Esophagus (tissue), 2 donors: ENCODE measurements at regions not wholly inside any gene's neighbourhood (a gene's known extent, or its start where the extent isn't known, plus 50 kb on each side); places are given as distances from the start of the nearest gene placed in this dataset.

Experiments used
- H3K27ac ChIP-seq, 2 donors: one replicate each; pipeline ENCODE4 v1.5.1; 2013; ENCODE audit warnings: low read depth in 2 of 2, mild to moderate bottlenecking in 2 of 2, inconsistent platforms in 1 of 2, low read length in 1 of 2, moderate library complexity in 1 of 2
- H3K27me3 ChIP-seq, 2 donors: one replicate each; pipeline ENCODE4 v1.6.1; 2013; ENCODE audit warnings: low read length in 2 of 2, control low read depth in 1 of 2, mild to moderate bottlenecking in 1 of 2; ENCODE audit not compliant: insufficient read depth in 2 of 2, control insufficient read depth in 1 of 2
- H3K36me3 ChIP-seq, 2 donors: one replicate each; pipeline ENCODE4 v1.6.1; 2013; ENCODE audit warnings: low read length in 1 of 2; ENCODE audit not compliant: control insufficient read depth in 2 of 2, insufficient read depth in 2 of 2
- H3K4me1 ChIP-seq, 2 donors: one replicate each; pipeline ENCODE4 v1.6.1; 2013; ENCODE audit warnings: low read length in 1 of 2; ENCODE audit not compliant: control insufficient read depth in 2 of 2, insufficient read depth in 2 of 2
- H3K4me3 ChIP-seq, 2 donors: one replicate each; pipeline ENCODE4 v1.5.1; 2013; ENCODE audit warnings: low read length in 2 of 2, mild to moderate bottlenecking in 2 of 2, low read depth in 1 of 2, moderate library complexity in 1 of 2
- H3K9me3 ChIP-seq, 2 donors: one replicate each; pipeline ENCODE4 v1.6.1; 2013; ENCODE audit warnings: mild to moderate bottlenecking in 2 of 2, low read depth in 1 of 2, low read length in 1 of 2, moderate library complexity in 1 of 2; ENCODE audit not compliant: control insufficient read depth in 2 of 2, insufficient read depth in 1 of 2
- WGBS, 2 donors: extraction: QIAGEN DNeasy Blood & Tissue Kit; methylation state at CpG; one replicate each; pipeline ENCODE4 v1.1.7; 2013; 5-methylcytosine and 5-hydroxymethylcytosine counted together
- donor health status: healthy with polysubstance abuse.
- donor health status: Bipolar disorder and iron deficiency.

- Histone ChIP-seq H3K27me3 (no peaks in the 10 kb centered on the region), H3K4me3 (no peak overlapping the region), H3K9me3 (no peaks in the 10 kb centered on the region), H3K27ac (no peak overlapping the region), H3K36me3 (no peaks in the 10 kb centered on the region), H3K4me1 (no peaks in the 10 kb centered on the region)
Observed at GRCh38 chr1:196098000-196098399, 510.2 kb downstream of the KCNT2 start.

DNA sequence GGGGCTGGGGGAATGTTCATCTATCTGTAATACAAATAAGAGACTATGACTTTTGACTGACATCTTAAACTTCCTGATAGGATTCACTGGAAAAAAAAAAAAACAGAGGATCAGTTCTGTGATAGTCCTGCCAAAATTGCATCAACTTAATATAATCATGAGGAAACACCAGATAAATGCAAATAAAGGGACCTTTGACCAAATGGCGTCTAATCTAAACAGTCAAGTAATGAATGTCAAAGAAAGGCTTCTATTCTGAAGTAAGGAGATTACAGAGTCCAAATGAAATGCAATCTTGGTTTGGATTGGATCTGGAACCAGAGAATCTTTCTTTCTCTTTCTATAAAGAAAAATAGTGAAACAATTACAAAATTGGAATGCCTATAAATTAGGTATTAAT is 513.4 kb downstream of the KCNT2 start:
- Histone ChIP-seq H3K4me3 (no peak overlapping the region), H3K36me3 (no peaks in the 10 kb centered on the region), H3K9me3 (no peaks in the 10 kb centered on the region), H3K27ac (no peak overlapping the region), H3K27me3 (no peaks in the 10 kb centered on the region), H3K4me1 (no peaks in the 10 kb centered on the region)
- whole genome bisulfite sequencing, 2 donors = 63 to 65% methylated on average over 1 of the region's 1 CpG

DNA sequence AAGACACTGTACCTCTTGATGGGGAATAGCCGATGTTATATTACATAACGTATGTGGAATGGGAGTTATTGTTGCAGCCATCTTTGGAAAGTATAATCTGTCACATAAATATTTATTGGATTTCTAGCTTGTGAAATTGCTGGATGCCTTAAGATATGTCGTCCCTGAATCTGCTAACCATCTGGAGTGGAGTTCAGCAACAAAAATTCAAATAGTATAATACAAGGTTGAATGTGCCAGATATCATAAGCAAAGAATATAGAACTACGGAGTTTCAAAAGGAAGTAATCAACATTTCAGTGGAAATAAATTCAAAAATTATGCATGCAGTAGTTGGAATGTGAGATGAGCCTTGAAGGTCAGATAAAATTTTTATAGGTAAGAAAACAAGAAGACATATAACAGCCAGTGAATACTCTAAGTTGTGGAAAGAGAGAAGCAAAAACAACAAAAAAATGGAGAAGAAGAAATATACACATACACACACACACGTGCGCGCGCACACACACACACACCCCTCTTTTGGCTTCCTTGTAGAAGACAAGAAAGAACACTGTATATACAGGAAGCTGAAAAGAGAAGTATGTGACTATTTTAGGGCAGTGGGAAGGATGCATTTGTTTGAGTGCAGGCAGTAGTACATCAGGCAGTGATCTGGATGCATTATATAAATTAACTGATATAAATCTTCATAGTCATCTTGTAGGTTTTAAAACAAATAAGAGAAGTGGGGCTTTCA is 516.7 kb downstream of the KCNT2 start:
- Histone ChIP-seq H3K27ac (no peak overlapping the region), H3K4me1 (no peaks in the 10 kb centered on the region), H3K36me3 (no peaks in the 10 kb centered on the region), H3K4me3 (no peak overlapping the region), H3K9me3 (no peaks in the 10 kb centered on the region), H3K27me3 (no peaks in the 10 kb centered on the region)
- 64 to 79% methylated on average over 8 of the region's 8 CpGs for WGBS, 2 donors

- H3K9me3 ChIP-seq = no peaks in the 10 kb centered on the region
- H3K36me3 ChIP-seq = no peaks in the 10 kb centered on the region
- no peak overlapping the region for H3K27ac ChIP-seq
- H3K27me3 ChIP-seq = no peaks in the 10 kb centered on the region
- no peaks in the 10 kb centered on the region for H3K4me1 ChIP-seq
- H3K4me3 ChIP-seq = no peak overlapping the region
- 70 to 89% methylated on average over 3 of the region's 3 CpGs for WGBS, 2 donors
Observed at GRCh38 chr1:196090226-196090625, 518.0 kb downstream of the KCNT2 start.

DNA sequence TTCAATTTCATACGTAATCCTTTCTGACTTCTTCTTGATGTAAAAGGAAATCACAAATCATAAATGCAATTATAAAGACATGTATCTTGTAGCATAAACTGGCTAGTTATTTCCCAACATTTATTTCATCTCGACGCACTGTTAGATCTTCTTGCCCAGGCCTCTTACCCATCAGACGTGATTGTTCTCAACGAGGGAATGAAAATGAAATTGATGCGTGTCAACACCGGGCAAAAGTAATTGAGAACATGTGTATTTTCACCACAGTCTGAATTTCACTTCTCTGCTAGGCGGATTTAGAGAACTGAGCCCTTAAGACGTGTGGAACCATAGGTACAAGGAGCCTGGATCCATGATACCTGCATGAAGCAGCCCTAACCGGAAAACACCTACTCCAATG is 519.7 kb downstream of the KCNT2 start:
- 84 to 88% methylated on average over 10 of the region's 10 CpGs for WGBS, 2 donors

DNA sequence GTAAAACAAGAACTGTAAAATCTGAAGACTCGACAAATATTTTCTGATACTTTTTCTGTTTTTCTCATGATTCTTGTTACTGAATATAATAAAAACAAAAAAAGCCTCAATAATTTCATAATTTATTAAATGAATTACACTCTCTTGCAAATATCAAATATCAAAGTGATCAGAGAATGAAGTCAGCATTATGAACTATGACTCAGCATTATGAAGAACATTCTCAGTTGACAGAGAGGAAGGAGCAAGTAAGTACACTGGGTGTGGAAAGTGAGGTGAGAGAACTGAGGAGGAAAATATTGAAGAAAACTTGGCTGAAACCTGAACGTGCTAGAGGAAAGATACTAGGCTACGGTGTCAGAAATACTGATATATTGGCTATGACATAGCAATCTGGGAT is 529.5 kb downstream of the KCNT2 start:
- no peaks in the 10 kb centered on the region for H3K36me3 ChIP-seq
- no peaks in the 10 kb centered on the region for H3K4me1 ChIP-seq
- H3K27ac ChIP-seq = no peak overlapping the region
- H3K9me3 ChIP-seq = no peaks in the 10 kb centered on the region
- WGBS, 2 donors = 76 to 80% methylated on average over 3 of the region's 3 CpGs
- no peaks in the 10 kb centered on the region for H3K27me3 ChIP-seq
- H3K4me3 ChIP-seq = no peak overlapping the region

More for the DNA sequence above, 519.7 kb downstream of the KCNT2 start:
- no peak overlapping the region for H3K27ac ChIP-seq
- no peaks in the 10 kb centered on the region for H3K4me1 ChIP-seq
- H3K4me3 ChIP-seq = no peak overlapping the region
- no peaks in the 10 kb centered on the region for H3K9me3 ChIP-seq
- H3K27me3 ChIP-seq = no peaks in the 10 kb centered on the region
- H3K36me3 ChIP-seq = no peaks in the 10 kb centered on the region

DNA sequence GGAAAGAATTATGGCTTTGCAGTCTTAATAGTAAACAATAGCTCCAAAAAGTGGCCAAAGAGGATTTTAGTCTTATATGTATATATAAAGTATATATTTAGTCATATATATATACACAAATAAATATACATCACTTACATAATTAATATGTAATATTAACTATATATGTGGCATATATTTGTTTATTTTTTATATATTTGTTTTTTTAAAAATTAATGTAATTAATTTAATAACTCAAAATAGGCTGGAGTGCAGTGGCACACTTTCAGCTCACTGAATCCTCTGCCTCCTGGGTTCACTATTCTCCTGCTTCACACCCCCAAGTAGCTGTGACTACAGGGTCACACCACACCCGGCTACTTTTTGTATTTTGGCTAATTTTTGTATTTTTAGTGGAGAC is 532.6 kb downstream of the KCNT2 start:
- 72 to 81% methylated on average over 1 of the region's 1 CpG for WGBS, 2 donors
- H3K27me3 ChIP-seq = no peaks in the 10 kb centered on the region
- no peak overlapping the region for H3K27ac ChIP-seq
- no peaks in the 10 kb centered on the region for H3K4me1 ChIP-seq
- no peak overlapping the region for H3K4me3 ChIP-seq
- H3K9me3 ChIP-seq = no peaks in the 10 kb centered on the region
- no peaks in the 10 kb centered on the region for H3K36me3 ChIP-seq

GRCh38 chr1:196074182-196074581 is 534.1 kb downstream of the KCNT2 start:
- Histone ChIP-seq H3K27me3 (no peaks in the 10 kb centered on the region), H3K36me3 (no peaks in the 10 kb centered on the region), H3K27ac (no peak overlapping the region), H3K9me3 (no peaks in the 10 kb centered on the region), H3K4me3 (no peak overlapping the region), H3K4me1 (no peaks in the 10 kb centered on the region)

DNA sequence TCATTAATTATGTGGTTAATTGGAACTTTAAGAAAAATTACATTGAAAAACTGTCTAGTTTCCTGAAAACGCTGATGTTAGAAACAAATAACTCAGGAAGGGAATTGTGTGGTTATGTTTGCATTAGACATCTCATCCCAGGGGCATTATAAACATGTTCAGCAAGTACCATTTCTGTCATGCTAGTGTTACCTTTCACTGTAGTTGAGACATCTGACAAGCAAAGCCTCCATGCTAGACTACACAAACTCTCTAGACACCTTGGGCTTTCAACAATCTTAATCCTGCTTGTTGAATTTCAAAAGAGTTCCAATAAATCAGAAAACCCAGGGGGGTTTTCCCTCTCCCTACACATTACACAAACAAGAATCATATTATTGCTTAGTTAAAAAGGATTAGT is 536.8 kb downstream of the KCNT2 start:
- WGBS, 2 donors = 22 to 32% methylated on average over 1 of the region's 1 CpG
- no peaks in the 10 kb centered on the region for H3K4me1 ChIP-seq
- H3K4me3 ChIP-seq = no peak overlapping the region
- no peaks in the 10 kb centered on the region for H3K36me3 ChIP-seq
- no peak overlapping the region for H3K27ac ChIP-seq
- H3K9me3 ChIP-seq = no peaks in the 10 kb centered on the region
- no peaks in the 10 kb centered on the region for H3K27me3 ChIP-seq

- WGBS, 2 donors = 14 to 15% methylated on average over 2 of the region's 2 CpGs
- H3K4me1 ChIP-seq = no peaks in the 10 kb centered on the region
- H3K27me3 ChIP-seq = no peaks in the 10 kb centered on the region
- H3K27ac ChIP-seq = no peak overlapping the region
- no peaks in the 10 kb centered on the region for H3K9me3 ChIP-seq
- H3K4me3 ChIP-seq = no peak overlapping the region
- H3K36me3 ChIP-seq = no peaks in the 10 kb centered on the region
Observed at GRCh38 chr1:196070940-196071339, 537.3 kb downstream of the KCNT2 start.
